NB4 (cell line): ENCODE measurements at regions not wholly inside any gene's neighbourhood (a gene's known extent, or its start where the extent isn't known, plus 50 kb on each side); places are given as distances from the start of the nearest gene placed in this dataset.

ENCODE experiments used
- POLR2A ChIP-seq: IDR thresholded peaks from 2 replicates; pipeline ENCODE4 v1.6.1; 2011; ENCODE audit warnings: mild to moderate bottlenecking; ENCODE audit not compliant: insufficient read length; ENCODE audit errors: extremely low read depth
- TF ChIP-seq, protein P1 (sequence below): IDR thresholded peaks from one replicate; pipeline ENCODE4 v1.5.1; 2012; ENCODE audit warnings: low read depth, low read length

DNA sequence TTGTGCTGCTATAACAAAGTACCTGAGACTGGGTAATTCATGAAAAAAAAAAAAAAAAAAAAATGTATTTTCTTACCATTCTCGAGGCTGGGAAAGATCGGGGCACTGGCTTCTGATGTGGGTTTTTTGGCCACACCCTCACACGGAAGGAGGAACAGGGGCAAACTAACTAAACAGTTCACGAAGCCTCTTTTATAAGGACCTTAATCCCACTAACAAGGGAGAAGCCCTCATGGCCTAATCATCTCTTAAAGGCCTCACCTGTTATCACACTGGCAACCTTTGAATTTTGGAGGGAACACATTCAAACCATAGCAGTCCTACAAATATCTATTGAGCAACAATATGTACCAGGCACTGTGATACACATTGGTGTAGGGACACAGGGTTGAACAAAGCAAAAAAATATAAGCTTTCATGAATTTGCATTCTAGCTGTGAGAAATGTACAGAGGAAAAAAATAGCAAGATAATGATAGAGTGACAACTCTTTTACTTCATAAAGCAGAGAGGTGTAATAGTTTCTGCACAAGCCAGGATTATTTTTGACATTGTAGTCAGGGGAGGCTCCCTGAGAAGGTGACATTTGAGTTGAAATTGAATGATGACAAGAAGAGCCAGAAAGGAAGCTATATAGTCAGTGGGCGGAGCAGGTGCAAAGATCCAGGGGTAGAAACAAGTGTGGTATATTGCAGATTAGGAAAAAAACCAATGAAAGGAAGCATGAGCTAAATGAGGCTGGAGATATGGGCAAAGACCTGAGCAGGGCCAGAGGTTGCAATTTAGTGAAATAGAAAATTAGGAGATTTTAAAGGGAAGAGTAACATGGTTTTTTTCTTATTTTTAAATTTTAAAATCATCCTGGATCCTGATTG lies 68.1 kb upstream of the GRAMD2B start:
- TF ChIP-seq, protein P1, sequence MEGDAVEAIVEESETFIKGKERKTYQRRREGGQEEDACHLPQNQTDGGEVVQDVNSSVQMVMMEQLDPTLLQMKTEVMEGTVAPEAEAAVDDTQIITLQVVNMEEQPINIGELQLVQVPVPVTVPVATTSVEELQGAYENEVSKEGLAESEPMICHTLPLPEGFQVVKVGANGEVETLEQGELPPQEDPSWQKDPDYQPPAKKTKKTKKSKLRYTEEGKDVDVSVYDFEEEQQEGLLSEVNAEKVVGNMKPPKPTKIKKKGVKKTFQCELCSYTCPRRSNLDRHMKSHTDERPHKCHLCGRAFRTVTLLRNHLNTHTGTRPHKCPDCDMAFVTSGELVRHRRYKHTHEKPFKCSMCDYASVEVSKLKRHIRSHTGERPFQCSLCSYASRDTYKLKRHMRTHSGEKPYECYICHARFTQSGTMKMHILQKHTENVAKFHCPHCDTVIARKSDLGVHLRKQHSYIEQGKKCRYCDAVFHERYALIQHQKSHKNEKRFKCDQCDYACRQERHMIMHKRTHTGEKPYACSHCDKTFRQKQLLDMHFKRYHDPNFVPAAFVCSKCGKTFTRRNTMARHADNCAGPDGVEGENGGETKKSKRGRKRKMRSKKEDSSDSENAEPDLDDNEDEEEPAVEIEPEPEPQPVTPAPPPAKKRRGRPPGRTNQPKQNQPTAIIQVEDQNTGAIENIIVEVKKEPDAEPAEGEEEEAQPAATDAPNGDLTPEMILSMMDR: no peak
- no peak for TF ChIP-seq POLR2A
